K562 (cell line): ENCODE measurements at regions not wholly inside any gene's neighbourhood (a gene's known extent, or its start where the extent isn't known, plus 50 kb on each side); places are given as distances from the start of the nearest gene placed in this dataset.

Experiments
- ATAC-seq: fragments of 200-7000 bp; cut with Tn5 transposase; 3 replicates; pipeline ENCODE4 v1.9.1; 2020; ENCODE audit warnings: moderate library complexity
- BruUV-seq: library from RNA; stranded (reverse); fragments of 400-500 nt; replicated peaks from 2 replicates; lab custom pipeline; 2021; lab: Mats Ljungman, UMichigan
- CTCF ChIA-PET: fragments of 300-600 bp; formaldehyde crosslinking; extraction: SDS; loops from one replicate; lab custom pipeline; 2021; ENCODE audit warnings: low intra/inter-chr PET ratio; lab: Yijun Ruan, JAX
- POLR2A ChIA-PET: fragments of 300-600, 350-650 bp; sonication (Branson Sonifier 250); formaldehyde crosslinking; extraction: SDS; loops from one replicate; lab custom pipeline; 2021; ENCODE audit warnings: antibody characterized with exemption, inconsistent platforms; lab: Yijun Ruan, JAX
- DNase-seq, 4 experiments: peaks; one replicate each; pipeline versions ENCODE4 v3.0.0 to v3.0.0-alpha.2; 2011 to 2018; ENCODE audit warnings: low spot score in 3 of 4, mixed read lengths in 3 of 4; ENCODE audit errors: extremely low read depth in 1 of 4
- FAIRE-seq: peaks from 2 replicates; lab custom pipeline; 2011; peaks lifted over from hg19 to GRCh38; lab: Jason Lieb, UNC
- H2AFZ ChIP-seq: 2 replicates; pipeline ENCODE4 v1.6.0; 2011; ENCODE audit warnings: low read depth, low read length, control low read depth, inconsistent platforms
- H3K27ac ChIP-seq: fragments of 200-600 bp; 3 replicates; pipeline ENCODE4 v1.8.0; 2011; ENCODE audit warnings: low read depth, mild to moderate bottlenecking, control low read depth, inconsistent platforms, low read length, moderate library complexity, mixed read lengths; ENCODE audit errors: extremely low read depth
- H3K27me3 ChIP-seq, 2 experiments: fragments of 300-600 bp in 1 of 2; 2 replicates in 1 of 2; 3 replicates in 1 of 2; pipeline versions ENCODE4 v1.6.0 to v1.8.0; 2011; ENCODE audit warnings: inconsistent platforms in 2 of 2, low read length in 2 of 2, mild to moderate bottlenecking in 1 of 2, mixed read lengths in 1 of 2, moderate library complexity in 1 of 2; ENCODE audit not compliant: control insufficient read depth in 2 of 2, insufficient read depth in 2 of 2
- H3K36me3 ChIP-seq: fragments of 300-600 bp; 3 replicates; pipeline ENCODE4 v1.8.0; 2011; ENCODE audit warnings: mild to moderate bottlenecking, low read length, inconsistent platforms; ENCODE audit not compliant: control insufficient read depth, insufficient read depth
- H3K4me1 ChIP-seq, 2 experiments: fragments of 200-600 bp in 1 of 2; replicated peaks in 1 of 2; 2 replicates in 1 of 2; 3 replicates in 1 of 2; pipeline versions ENCODE4 v1.5.1 to v1.8.0; 2011; ENCODE audit warnings: inconsistent platforms in 2 of 2, low read length in 2 of 2, mild to moderate bottlenecking in 1 of 2, mixed read lengths in 1 of 2, moderate library complexity in 1 of 2; ENCODE audit not compliant: control insufficient read depth in 2 of 2, insufficient read depth in 2 of 2
- H3K4me2 ChIP-seq: 2 replicates; pipeline ENCODE4 v1.6.1; 2011; ENCODE audit warnings: low read length, control low read depth, inconsistent platforms, mixed read lengths; ENCODE audit not compliant: insufficient read depth
- H3K4me3 ChIP-seq: fragments of 200-600 bp; sonication (generic), shearing (Covaris generic); 2 replicates; pipeline ENCODE4 v1.5.1; 2016; ENCODE audit warnings: control low read depth, inconsistent platforms
- H3K79me2 ChIP-seq: fragments of 200-600 bp; 3 replicates; pipeline ENCODE4 v1.8.0; 2011; ENCODE audit warnings: low read length, inconsistent platforms; ENCODE audit not compliant: control insufficient read depth, insufficient read depth
- H3K9ac ChIP-seq, 2 experiments: 2 replicates each; pipeline versions ENCODE4 v1.6.0 to v1.6.1; 2011; ENCODE audit warnings: low read depth in 2 of 2, low read length in 2 of 2, control low read depth in 1 of 2, inconsistent platforms in 1 of 2, mild to moderate bottlenecking in 1 of 2, mixed read lengths in 1 of 2; ENCODE audit not compliant: insufficient read depth in 1 of 2
- H3K9me1 ChIP-seq: one replicate; pipeline ENCODE4 v1.6.0; 2011; ENCODE audit warnings: inconsistent platforms, mild to moderate bottlenecking, low read length, moderate library complexity; ENCODE audit not compliant: control insufficient read depth, insufficient read depth
- H3K9me3 ChIP-seq: replicated peaks from 2 replicates; pipeline ENCODE4 v1.5.1; 2011; ENCODE audit warnings: low read depth, low read length, inconsistent platforms; ENCODE audit not compliant: control insufficient read depth, insufficient read depth
- H4K20me1 ChIP-seq: replicated peaks from 2 replicates; pipeline ENCODE4 v1.6.1; 2011; ENCODE audit warnings: low read length, inconsistent platforms, mixed read lengths; ENCODE audit not compliant: control insufficient read depth, insufficient read depth
- ZNF395 ChIP-seq: fragments of 200-800 bp; sonication (Bioruptor generic); IDR thresholded peaks from 2 replicates; pipeline ENCODE4 v1.6.1; 2017; ENCODE audit warnings: missing genetic modification characterization, missing compliant biosample characterization
- in situ Hi-C: fragments of 300-500 bp; cut with MboI; formaldehyde crosslinking; loops from 4 replicates; pipeline ENCODE4 v1.15.0; 2018; ENCODE audit warnings: inconsistent platforms, mixed read lengths
- intact Hi-C: fragments of 100-400 bp; cut with micrococcal nuclease; formaldehyde crosslinking; loops from 2 replicates; pipeline ENCODE4 v1.14.2; 2022
- TF ChIP-seq, protein P1 (sequence below), 3 experiments: fragments of 200-800 bp in 1 of 3; fragments of 250-450 bp in 1 of 3; fragments of 450-650 bp in 1 of 3; sonication (Bioruptor Pico) in 1 of 3; sonication (Bioruptor generic) in 1 of 3; formaldehyde crosslinking in 1 of 3; IDR thresholded peaks; 2 replicates each; pipeline versions ENCODE4 v1.6.1 to v1.8.0; 2016 to 2022; ENCODE audit warnings: mild to moderate bottlenecking in 2 of 3, missing genetic modification characterization in 2 of 3, missing compliant biosample characterization in 1 of 3, moderate library complexity in 1 of 3

GRCh38 chr20:54716790-54717189 lies 241.4 kb downstream of the DOK5 start:
- ChIA-PET POLR2A (no interaction called here), CTCF (no interaction called here)
- DNase-seq (no peak), FAIRE-seq (no peak), ATAC-seq (no peak)
- H3K9ac ChIP-seq: no peak overlapping the region
- no peaks in the 10 kb centered on the region for H3K27me3 ChIP-seq
- no peaks in the 10 kb centered on the region for H3K79me2 ChIP-seq
- H3K4me2 ChIP-seq: no peak overlapping the region
- H4K20me1 ChIP-seq: no peaks in the 10 kb centered on the region
- H2AFZ ChIP-seq: no peak overlapping the region
- H3K4me1 ChIP-seq: no peaks in the 10 kb centered on the region
- intact Hi-C loops: no loop called here
- no peaks in the 10 kb centered on the region for H3K9me3 ChIP-seq
- H3K4me3 ChIP-seq: no peak overlapping the region
- H3K27ac ChIP-seq: no peak overlapping the region
- no peaks in the 10 kb centered on the region for H3K9me1 ChIP-seq
- no peaks in the 10 kb centered on the region for H3K36me3 ChIP-seq
- no TSS peak for BruUV-seq
- TF ChIP-seq ZNF395 (CRISPR knock-in tag): no peak
- TF ChIP-seq, protein P1, sequence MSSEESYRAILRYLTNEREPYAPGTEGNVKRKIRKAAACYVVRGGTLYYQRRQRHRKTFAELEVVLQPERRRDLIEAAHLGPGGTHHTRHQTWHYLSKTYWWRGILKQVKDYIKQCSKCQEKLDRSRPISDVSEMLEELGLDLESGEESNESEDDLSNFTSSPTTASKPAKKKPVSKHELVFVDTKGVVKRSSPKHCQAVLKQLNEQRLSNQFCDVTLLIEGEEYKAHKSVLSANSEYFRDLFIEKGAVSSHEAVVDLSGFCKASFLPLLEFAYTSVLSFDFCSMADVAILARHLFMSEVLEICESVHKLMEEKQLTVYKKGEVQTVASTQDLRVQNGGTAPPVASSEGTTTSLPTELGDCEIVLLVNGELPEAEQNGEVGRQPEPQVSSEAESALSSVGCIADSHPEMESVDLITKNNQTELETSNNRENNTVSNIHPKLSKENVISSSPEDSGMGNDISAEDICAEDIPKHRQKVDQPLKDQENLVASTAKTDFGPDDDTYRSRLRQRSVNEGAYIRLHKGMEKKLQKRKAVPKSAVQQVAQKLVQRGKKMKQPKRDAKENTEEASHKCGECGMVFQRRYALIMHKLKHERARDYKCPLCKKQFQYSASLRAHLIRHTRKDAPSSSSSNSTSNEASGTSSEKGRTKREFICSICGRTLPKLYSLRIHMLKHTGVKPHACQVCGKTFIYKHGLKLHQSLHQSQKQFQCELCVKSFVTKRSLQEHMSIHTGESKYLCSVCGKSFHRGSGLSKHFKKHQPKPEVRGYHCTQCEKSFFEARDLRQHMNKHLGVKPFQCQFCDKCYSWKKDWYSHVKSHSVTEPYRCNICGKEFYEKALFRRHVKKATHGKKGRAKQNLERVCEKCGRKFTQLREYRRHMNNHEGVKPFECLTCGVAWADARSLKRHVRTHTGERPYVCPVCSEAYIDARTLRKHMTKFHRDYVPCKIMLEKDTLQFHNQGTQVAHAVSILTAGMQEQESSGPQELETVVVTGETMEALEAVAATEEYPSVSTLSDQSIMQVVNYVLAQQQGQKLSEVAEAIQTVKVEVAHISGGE (CRISPR knock-in tag; IDR thresholded peaks at IDR 0.05): 0 out of 6 replicates have a peak, but pooled peaks of 1 of the 3 experiments have one; percentile 9
- TF ChIP-seq, all 486 proteins: peak for 1
- in situ Hi-C loops: no loop called here
